ENCODE measurements at regions not wholly inside any gene's neighbourhood (a gene's known extent, or its start where the extent isn't known, plus 50 kb on each side); places are given as distances from the start of the nearest gene placed in this dataset.

GRCh38 chr10:31586723-31587638 lies 268.0 kb downstream of the ZEB1 start:
- H3K4me3 ChIP-seq (ENCODE audit: low read depth, low read length), result no peak overlapping the region
- DNase-seq (ENCODE audit: low read depth), result no peak
- no peak for TF ChIP-seq CTCF (conservative IDR thresholded peaks at IDR 0.05; ENCODE audit: low read depth, low read length)

DNA sequence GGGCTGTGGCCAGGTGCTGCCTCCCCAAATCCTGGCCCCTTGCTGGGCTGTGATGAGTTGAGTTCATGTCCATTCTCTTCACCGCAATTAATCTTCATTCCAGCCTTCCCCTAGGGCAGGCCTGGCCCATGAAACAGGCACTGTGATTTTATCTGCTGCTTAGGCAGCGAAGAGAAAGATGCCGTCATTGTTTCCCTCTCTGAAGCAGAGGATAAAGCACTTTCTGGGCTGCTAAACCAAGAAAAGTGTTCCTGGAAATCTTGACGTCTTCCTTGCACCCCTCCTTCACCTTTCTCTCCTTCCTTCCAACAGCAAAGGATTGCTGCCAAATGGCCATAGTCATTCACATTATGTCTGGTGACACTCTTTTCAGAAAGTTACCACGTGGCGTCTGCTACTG lies 265.9 kb downstream of the ZEB1 start:
- no peak for TF ChIP-seq CTCF (conservative IDR thresholded peaks at IDR 0.05; ENCODE audit: low read depth, low read length)
- DNase-seq (ENCODE audit: low read depth), result no peak
- H3K4me3 ChIP-seq (ENCODE audit: low read depth, low read length), result no peak overlapping the region

GRCh38 chr10:31584098-31584631 lies 265.1 kb downstream of the ZEB1 start:
- no peak for DNase-seq (ENCODE audit: low read depth)
- TF ChIP-seq CTCF (conservative IDR thresholded peaks at IDR 0.05; ENCODE audit: low read depth, low read length), result no peak
- no peak overlapping the region for H3K4me3 ChIP-seq (ENCODE audit: low read depth, low read length)

GRCh38 chr10:31583293-31583692 lies 264.3 kb downstream of the ZEB1 start:
- no peak overlapping the region for H3K4me3 ChIP-seq (ENCODE audit: low read depth, low read length)
- no peak for TF ChIP-seq CTCF (conservative IDR thresholded peaks at IDR 0.05; ENCODE audit: low read depth, low read length)
- DNase-seq (ENCODE audit: low read depth), result no peak

DNA sequence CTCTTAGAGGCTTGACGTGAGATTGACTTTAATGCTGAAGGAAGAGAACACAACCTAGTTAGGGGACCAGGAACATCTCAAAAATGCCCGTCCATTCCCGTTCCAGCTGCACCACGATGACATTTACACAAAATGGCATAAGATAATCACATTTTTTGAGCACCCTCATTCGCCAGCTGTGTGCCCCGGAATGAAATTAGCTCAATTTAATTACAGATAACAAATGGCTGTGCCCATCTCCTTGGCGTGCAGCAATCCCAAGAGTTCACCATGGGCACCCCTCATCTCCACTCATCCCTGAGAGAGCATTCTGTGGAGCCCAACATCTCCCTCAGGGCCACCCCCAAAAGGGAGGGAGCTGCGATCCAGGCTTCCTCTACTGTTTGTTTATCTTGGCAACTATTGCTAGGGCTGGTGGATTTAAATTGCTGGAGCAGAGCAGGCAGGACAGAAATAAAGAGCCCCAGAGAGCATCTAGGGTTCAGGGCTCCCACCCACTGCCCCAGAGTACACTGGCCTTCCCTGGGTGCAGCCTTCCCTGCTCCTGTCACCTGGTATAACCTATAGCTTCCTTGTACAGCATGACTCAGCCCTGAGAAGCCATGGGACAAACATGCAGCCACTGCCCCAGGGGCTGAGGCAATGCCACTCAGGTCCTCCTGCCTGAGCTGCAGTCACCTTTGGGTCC lies 263.5 kb downstream of the ZEB1 start:
- no peak for DNase-seq (ENCODE audit: low read depth)
- no peak overlapping the region for H3K4me3 ChIP-seq (ENCODE audit: low read depth, low read length)
- TF ChIP-seq CTCF (conservative IDR thresholded peaks at IDR 0.05; ENCODE audit: low read depth, low read length), result no peak

DNA sequence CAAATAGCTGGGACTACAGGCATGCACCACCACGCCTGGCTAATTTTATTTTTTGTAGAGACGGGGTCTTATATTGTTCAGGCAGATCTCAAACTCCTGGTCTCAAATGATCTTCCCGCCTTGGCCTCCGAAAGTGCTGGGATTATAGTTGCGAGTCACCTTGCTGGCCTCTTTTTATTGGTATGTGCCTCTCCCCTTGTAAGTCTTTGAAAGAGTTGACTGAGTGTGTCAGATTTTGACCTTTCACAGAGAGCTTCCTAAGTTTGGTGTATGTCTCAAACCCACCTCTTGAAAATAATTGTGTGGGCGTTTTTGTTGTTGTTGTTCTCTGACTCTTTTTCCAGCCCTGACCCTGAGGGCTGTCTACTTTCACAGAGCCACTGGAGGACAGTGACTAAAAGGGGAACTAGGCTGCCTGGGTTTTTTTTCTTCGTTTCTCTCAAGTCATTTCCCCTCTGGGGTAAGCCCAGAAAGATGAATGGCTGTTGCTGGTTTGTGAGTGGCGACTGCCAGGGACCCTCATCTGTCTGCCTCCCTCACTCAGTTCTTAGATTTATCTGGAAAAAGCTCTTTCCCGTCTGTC lies 262.8 kb downstream of the ZEB1 start:
- H3K4me3 ChIP-seq (ENCODE audit: low read depth, low read length), result no peak overlapping the region
- TF ChIP-seq CTCF (conservative IDR thresholded peaks at IDR 0.05; ENCODE audit: low read depth, low read length), result no peak
- no peak for DNase-seq (ENCODE audit: low read depth)

All from epithelial cell of proximal tubule (primary cell).